Activated CD4-positive, alpha-beta T cell treated with anti-CD3 and anti-CD28 coated beads for 48 hours (primary cell): ENCODE measurements at regions not wholly inside any gene's neighbourhood (a gene's known extent, or its start where the extent isn't known, plus 50 kb on each side); places are given as distances from the start of the nearest gene placed in this dataset.
"Not testable (repeated sequence)": the region's sequence is repeated elsewhere in the genome, so short reads cannot be mapped to it uniquely, and the experiment has no call there.

Source experiments
- DNase-seq: peaks from one replicate; pipeline ENCODE4 v3.0.0-alpha.2; 2020

DNA sequence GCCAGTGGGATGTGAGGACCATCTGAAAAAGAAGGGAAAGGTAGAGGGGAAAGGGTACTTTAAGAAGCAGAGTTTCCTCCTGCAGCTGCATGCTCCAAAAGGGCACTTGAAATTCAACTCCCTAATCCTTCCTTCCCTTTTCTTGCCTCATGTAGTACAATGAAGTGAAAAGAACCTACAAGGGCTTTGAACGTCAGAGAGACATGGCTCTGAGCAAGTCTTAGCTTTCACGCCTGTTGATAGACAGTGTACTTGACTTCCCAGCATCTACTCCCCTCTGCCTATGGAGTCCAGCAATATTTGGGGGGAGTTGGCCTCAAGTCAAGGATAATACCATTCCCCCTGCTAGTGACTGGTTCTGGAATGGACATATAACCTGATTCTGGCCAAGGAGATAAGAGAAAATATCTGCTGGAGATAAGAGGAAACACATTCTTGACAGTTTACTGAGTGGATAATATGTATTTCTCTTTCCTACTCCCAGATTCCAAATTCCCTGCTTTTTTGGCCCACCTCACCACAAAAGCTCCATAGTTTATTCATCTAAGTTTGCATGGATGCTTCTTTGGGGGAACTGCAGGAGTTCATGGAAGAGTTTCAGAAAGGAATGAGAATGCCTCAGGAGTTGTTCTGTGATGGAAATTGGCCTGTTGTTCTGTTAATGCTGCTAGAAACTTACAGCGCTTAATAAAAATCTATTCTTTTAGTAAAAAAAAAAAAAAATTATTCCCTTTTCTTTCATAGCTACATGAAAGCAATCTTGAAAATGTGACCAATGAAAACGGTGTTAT is 193.0 kb upstream of the TPM1 start:
- DNase-seq: no peak

DNA sequence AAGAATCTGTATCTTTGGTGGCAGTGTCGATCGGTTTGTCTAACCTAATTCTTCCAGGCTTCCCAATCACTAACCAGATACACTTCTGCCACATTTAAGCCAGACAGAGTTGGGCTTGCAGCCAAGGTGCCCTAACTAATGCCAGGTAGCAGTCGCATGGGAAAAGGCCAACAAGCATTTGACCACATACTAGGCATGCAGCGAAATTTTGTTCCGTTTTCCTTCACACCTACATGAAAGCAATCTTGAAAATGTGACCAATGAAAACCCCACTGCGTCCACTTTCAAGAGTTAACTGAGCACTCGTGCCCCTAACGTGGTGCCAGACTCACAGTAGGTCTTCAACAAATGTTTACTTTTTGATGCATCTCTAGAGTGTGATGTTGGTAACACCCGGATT is 192.2 kb upstream of the TPM1 start:
- DNase-seq: no peak

DNA sequence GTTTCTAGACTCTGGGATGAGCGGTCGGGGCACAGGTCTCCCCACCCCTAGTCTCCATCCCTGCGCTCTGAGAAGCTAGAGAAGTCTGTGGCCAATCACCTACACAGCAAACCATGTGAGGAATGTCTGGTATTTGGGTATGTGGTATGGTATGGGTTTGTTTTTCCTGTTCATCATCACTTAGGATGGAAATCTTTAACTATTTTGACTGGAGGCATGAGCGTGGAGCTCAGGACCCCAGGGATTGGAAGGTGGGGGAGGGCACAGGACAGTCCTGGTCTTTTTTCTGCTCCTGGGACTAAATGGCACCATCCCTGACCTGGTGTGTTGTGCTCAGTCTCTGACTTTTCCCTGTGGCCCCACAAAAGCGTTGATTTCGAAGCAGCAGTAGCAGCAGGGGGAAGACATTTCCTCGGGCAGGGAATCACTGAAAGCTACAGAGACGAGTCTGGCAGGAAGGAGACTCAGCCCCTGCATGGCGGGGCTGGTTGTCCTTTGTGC is 191.7 kb upstream of the TPM1 start:
- DNase-seq: no peak

DNA sequence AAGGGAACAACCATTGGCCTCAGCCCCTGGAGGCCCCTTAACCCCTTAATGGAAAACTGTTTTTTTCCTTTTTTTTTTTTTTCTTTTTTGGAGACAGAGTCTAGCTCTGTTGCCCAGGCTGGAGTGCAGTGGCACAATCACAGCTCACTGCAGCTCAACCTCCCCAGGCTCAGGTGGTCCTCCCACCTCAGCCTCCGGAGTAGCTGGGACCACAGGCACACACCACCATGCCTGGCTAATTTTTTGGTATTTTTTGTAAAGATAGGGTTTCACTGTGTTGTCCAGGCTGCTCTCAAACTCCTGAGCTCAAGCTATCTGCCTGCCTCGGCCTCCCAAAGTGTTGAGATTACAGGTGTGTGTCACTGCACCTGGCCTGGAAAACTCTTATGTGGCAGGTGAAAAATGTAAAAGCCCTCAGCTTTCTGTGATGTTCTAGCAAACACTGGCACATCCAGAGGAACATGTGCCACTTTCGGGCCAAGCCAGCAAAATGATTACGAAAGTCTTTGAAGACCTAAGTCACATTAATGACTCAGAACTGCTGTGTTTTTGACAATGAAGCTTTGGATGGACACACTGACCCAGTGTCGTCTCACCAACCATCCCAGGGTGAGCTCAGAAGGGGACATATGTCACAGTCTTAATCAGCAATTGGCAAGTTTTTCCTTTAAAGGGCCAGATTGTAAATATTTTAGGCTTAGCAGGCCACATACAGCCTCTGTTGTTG is 189.3 kb upstream of the TPM1 start:
- no peak for DNase-seq

DNA sequence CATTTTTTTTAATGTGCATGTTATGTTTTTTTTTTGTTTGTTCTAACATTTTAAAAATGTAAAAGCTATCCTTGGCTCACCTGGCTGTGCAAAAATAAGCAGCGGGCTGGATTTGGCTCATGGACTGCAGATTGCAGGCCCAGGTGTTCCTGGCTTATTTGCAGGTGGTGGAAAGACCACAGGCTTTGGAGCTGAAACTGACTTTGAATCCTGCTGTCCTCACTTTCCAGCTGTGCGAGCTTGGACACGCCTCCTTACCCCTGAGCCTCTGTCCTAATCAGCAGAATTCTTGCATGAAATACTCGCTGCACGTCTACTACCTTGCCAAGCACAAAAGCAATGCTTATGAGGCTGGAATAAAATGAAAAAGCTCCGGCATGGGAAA is 188.7 kb upstream of the TPM1 start:
- no peak for DNase-seq

DNA sequence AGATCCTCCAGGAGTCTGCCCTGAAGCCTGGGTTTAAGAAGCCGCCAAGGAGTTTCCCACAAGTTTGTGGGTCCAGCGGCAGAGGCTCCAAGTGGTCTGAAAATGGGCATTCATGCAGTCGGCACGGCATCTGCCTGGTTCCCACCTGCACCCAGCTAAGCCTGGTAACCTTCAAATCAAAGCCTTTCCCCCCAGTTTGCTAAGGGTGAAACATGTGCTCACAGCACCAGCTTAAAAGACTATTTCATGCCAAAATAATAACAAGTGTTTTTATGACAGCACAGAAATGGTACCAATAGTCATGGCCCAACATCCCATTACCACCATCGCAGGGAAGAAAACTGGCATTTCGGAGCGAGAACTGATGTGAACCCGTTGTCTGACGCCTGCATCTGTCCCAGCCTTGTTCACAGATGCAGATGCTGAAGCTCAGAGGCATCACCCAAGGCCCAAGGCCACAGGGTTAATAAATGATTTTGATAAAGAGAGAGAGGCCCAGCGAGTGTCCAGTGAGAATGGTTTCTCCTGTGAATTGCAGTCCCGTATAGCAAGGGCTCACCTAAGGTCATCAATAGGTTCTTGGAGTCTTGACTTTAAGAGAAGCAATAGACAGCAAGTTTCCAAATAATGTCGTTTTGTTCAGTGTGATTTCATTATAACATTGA is 188.0 kb upstream of the TPM1 start:
- DNase-seq: no peak

DNA sequence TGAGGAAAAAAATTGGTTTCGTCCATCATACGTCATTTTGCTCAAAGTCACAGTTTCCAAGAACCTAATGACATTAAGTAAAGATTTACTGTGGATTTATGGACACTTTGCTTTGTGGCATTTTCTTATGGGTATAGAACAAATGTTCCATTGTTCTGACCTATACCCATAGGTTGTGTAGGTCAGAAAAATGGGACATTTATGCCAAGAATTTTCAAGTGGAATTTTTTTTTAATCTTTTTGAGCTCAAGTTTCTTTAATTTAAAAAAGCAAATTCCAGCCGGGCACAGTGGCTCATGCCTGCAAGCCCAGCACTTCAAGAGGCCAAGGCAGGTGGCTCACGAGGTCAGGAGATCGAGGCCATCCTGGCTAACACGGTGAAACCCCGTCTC is 187.5 kb upstream of the TPM1 start:
- DNase-seq: no peak

DNA sequence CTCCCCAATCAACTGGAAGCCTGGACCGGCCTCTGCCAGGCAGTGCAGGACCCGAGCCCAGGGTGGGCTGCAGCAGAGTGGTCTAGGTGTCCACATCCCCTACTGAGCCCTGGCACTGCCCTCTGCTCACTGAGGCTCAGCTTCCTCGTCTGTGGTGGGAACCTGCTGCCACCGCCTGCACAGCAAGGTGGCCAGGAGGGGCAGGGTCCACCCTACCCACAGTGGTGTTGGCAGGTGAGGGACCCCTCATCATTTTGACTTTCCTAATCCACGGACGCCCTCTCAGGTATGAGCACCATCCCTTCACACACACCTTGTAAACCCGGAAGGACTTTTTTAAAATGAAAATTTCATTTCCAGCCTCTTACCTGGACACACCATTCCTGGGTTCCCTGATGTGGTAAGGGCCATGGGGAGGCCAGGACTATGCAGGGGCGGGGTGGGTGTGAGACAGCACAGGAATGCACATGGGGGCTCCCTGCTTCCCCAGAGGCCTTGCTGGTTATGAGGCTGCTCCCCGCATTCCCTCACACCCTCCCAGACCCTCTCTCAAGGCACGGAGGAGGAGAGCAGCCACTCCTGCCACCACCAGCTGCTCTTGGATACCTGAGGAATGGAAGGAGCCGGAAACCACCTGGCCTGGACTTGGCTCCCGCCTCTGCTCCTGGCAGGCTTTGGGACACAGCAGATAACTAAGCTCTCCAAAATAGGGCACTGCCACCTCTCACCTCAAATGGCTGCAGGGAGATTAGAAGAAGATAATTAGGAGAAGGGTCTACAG is 185.9 kb upstream of the TPM1 start:
- no peak for DNase-seq

DNA sequence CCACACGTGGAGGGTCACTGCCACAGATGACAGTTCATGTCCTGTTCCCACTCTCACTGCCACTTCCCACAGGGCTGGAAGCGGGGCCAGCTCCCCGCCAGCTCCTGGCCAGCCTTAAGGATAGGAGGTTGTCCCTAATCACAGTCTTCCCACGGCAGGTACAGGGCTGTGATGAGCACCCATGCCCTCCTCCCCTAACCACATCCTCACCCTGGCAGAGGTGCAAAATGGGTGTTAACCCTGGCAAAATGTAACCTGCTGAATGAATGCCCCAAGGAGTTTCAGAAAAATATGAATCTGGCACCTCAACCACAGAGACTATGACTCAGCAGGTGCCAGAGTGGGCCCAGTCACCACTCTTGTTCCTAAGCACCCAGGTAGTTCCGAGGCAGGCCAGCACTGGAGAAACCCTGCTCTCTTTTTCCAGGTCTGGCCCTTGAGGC is 185.1 kb upstream of the TPM1 start:
- DNase-seq: peak; percentile 38

DNA sequence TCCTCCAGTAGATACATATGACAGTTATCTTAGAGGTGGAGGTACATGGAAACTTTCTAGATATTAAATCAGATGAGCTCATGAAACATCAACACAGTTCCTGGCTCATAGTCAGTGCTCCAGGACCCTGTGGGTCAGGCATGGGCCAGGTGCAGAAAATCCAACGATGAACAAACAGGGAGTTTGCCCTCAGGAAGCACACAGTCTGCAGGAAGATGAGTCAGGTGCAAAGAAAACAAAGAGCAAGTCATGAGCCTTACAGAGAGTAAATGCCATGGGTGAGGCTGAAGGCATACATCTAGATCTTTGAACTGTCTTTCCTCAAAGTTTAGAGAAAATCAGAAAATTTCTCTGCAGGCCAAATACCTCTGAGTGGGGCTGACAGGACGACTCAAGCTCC is 184.2 kb upstream of the TPM1 start:
- DNase-seq: no peak

DNA sequence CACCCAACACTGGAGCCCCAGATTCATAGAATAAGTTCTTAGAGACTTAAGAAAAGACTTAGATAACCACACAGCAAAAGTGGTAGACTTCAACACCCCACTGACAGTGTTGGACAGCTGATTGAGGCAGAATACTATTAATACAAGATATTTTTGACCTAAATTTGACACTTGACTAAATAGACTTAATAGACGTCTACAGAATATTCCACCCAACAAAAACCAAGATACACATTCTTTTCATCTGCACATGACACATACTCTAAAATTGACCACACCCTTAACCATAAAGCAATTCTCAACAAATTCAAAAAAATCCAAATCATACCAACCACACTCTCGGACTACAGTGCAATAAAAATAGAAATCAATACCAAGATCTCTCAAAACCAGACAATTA is 179.8 kb upstream of the TPM1 start:
- no peak for DNase-seq

DNA sequence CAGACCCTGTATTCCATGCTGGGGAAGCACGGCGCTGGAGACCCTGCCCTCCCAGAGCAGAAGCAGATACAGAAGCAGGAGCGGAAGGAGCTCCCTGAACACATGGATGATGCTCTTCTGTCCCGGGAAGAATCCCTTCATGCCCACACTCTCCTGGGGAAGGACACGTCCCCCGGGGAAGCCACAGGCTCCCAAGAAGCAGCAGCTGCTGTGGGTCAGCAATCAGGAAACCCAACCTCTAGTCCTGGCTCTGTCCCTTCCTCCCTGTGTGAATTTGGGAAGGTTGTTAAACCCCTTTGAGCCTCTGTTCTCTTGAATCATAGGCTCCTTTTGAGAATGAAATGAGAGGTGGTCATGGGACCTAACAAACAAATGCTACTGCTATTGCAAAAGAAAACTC is 176.2 kb upstream of the TPM1 start:
- DNase-seq: no peak

DNA sequence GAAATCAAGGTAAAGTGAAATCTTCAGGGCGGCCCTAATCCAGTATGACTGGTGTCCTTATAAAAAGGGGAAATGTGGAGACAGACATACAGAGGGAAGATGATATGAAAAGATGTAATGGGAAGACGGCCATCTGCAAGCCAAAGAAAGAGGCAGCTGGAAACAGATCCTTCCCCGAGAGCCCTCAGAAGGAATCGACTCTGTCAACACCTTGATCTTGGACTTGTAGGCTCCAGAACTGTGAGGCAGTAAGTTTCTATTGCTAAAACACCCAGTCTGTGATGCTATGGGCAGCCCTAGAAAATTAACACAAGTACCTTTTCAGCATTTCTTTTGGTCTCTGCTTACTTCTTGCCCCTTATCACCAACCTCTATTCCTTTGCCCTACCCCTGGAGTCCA is 174.7 kb upstream of the TPM1 start:
- no peak for DNase-seq

DNA sequence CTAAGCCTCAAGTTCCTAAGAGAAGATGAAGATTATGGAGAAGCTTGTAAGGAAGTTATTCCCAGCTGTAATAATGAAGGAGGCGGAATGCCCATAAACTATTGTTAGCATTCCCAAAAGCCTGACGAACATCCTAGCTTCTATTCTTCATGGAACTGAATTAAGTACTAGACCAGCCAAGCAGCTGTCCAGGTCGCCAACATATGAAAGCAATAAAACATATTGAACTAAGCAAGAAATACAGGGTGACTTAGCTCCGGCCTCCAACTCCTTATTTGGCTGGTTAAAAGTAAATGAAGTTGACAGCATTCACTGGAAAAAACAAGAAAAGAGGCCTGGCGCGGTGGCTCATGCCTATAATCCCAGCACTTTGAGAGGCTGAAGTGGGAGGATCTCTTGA is 174.0 kb upstream of the TPM1 start:
- DNase-seq: no peak

DNA sequence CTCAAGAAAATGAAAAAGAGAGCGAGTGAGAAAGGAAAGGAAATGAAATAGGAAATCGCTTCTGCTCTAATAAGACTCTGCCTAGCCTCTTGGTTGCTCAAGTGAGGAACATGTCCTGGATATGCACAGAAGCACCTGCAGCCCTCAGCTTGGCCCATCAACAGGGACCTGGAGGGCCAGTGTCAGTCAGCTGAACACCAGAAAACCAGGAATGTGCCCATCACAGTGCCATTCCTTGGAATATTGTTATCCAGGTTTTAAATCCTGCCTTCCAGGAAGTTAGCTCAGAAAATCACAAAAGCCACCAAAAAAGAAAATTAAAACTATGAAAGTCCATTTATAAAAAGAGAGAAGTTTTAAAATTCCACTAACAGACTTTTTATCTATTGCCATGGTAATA is 173.4 kb upstream of the TPM1 start:
- no peak for DNase-seq

DNA sequence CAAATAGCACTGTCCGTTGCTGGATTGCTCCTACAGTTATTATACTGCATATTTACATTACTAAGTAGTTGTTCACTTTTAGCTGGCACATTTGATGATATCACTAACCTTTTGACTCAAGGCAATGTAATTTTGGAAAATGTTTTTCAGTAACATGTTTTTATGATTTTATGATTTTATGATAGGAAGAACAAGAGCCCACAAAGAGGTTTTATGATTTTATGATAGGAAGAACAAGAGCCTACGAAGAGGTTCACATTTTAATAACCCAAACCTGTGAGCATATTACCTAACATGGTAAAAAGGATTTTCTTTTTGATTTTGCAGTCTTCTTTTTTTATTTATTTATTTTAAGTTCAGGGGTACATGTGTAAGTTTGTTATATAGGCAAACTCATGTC is 172.3 kb upstream of the TPM1 start:
- DNase-seq: no peak

DNA sequence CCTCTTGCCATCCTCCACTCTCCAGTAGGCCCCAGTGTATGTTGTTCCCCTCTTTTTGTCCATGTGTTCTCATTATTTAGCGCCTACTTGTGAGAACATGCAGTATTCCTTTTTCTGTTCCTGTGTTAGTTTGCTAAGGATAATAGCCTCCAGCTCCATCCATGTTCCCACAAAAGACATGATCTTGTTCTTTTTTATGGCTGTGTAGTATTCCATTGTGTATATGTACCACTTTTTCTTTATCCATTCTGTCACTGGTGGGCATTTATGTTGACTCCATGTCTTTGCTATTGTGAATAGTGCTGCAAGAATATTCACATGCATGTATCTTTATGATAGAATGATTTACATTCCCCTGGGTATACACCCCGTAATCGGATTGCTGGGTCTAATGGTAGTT is 171.8 kb upstream of the TPM1 start:
- not testable (repeated sequence) for DNase-seq

DNA sequence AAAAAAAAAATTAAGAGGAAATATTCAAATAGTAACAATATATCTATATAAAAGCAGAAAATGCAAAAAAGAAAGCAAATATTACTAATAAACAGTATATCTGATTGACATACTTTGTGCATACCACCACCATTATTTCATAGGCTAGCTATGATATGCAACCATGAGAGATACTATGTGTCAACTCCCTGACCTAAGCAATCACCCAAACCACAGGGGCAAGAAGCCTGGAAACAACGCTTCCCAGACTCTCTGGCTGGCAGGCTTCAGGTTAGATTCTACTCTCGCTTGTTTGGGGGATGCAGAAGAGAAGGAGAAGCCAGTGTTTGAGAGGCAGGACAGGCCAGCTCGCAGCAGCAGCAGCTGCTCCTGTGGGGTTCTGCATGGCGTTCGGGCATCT is 169.3 kb upstream of the TPM1 start:
- no peak for DNase-seq

DNA sequence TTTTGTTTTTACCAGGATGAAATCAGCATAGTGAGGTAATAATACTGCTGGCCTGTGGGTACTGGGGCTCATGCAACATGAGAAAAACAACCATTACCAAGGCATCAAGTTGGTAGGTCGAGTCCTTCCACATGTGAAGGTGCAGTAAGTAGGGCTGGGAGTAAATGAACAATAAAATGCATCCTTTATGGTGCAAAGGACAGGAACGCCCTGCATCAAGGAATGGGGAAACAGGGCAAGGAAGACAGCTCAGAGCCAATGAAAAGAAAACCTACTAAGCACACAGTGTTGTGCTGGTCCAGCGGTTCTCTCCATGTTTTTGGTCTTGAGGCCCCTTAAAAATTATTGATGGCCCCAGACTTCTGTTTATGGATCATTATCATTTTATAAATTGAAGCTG is 168.5 kb upstream of the TPM1 start:
- DNase-seq: no peak

DNA sequence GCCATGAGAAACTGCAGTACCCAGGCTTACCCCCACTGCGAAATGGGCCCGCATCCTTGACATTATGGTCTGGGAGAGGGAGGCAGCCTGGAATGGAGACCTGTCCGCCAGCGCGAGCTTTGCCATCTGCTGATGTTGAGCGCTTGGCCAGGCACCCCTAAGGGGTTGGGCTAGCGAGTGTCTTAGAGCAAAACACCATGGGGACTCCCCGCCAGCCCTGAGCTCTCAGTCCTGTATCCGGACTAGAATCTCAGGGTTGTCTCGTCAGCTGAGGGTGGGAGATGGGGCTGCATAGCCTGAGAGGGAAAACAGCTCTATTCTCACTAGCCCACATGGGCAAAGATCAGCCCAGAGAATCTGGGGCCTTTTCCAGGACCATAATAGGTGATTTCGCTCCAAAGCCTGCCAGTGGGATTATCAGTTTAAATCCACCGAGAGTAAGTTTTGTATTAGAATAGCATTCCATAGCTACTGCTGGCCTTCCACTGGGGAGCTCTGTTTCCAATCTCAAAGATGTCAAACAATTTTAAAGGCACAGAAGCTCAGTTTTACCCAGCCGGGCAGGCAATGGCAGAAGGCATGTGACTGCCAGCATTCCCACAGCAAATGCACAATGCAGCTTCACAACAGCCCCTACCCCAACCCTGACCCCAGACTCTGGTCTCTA is 167.5 kb upstream of the TPM1 start:
- no peak for DNase-seq

DNA sequence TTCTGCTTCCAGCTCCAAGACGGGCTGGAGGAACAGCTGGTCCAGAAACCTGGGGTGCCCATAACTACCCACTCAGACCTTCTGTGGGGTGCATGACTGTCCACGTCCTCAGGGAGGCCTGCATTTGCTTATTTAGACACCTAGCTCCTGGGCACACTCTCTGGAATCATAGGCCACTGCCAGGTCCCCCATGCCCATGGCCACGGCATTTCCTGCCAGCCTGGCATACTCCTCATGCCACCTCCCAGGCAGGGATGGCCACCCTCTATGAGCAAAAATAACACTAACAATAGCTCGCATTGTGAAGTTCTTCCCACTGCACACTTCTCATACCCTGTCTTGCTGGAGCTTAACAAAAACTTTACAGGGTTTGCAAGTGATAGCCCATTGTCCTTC is 166.9 kb upstream of the TPM1 start:
- no peak for DNase-seq

DNA sequence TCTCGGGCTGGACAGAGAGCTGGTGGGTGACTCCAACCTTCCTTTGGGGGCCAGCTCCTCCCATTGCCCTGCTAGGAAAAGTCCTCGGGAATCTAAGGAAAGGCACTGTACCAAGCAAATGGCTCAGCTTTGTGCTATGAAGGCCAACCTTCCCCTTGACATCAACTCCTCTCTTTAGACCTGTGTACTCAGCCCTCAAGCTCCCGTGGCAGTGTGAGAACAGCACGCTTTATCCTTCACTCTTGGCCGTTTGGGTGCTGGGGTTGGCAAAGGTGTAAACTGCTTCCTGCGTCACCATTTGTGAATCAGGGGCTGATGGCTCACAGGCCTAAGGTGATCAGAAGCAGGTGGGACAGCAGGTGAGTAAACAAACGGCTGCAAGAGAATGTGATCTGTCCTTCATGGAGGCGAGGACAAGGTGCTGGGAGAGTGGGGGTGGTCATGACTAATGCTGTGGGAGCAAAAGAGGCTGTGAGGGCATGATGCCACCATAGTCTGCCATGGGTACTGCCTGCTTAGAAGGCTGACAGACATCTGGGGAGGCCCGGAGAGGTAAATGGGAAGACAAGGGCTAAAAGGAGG is 165.2 kb upstream of the TPM1 start:
- DNase-seq: no peak
